ENCODE measurements at regions not wholly inside any gene's neighbourhood (a gene's known extent, or its start where the extent isn't known, plus 50 kb on each side); places are given as distances from the start of the nearest gene placed in this dataset.

DNA sequence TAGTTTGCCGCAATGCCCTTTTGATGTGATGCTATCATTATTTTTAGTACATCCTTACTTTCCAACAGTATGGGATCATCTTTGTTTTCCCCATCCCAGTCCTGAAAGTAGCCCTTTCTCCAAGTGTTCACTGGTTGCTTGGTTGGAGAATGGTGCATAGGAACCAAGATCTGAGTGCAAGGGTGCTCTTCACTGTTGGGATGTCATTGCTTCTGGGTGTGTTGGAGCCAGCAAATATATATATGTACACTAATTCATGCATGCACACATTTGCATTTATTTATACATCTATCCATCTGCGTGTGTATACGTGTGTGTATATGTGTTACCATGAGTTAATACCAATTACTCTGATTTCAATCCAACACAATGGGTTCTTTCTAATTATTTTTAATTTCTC lies 64.1 kb upstream of the RFLNA start:
- DNase-seq, result no peak
- in situ Hi-C loops (cut with MboI; ENCODE audit: low pct_unique_long_range_greater_than_20kb, low sequenced_read_pairs), result no loop called here

- in situ Hi-C loops (cut with MboI; ENCODE audit: low pct_unique_long_range_greater_than_20kb, low sequenced_read_pairs), result no loop called here
- DNase-seq, result no peak
Observed at GRCh38 chr12:124231980-124232653, 62.8 kb upstream of the RFLNA start.

- no peak for DNase-seq
- in situ Hi-C loops (cut with MboI; ENCODE audit: low pct_unique_long_range_greater_than_20kb, low sequenced_read_pairs), result no loop called here
Observed at GRCh38 chr12:124232654-124232987, 62.3 kb upstream of the RFLNA start.

DNA sequence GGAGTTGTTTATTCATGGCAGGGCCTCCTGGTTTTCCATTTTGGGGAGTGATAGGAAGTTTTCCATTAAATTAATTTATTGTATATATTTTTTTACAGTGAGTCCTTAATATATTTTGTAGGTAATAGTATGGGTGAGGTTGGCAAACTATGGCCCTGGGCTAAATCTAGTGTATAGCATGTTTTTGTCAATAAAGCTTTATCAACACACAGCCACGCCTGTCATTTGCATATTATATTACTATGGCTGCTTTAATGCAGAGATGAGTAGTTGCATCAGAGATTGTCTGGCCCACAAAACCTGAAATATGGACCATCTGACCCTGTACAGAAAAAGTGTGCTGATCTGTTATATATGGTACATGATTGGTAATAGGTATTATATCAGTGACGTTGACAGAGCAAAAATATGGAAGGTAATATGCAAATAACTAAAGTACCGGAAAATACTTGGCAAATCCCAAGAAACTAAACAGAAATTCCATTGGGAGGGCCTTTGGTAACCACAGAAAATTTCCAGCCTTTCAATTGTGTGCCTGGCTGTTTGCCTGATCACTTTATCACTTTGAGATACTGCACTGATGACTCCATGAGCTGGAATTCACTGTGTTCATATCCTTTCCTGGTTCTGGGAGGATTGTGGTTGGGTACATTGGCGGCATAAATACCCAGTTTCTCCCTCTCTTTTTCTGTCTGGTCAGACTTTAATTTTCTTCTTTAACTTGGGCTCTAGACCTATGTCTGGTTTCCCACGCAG lies 61.7 kb upstream of the RFLNA start:
- no peak for DNase-seq

DNA sequence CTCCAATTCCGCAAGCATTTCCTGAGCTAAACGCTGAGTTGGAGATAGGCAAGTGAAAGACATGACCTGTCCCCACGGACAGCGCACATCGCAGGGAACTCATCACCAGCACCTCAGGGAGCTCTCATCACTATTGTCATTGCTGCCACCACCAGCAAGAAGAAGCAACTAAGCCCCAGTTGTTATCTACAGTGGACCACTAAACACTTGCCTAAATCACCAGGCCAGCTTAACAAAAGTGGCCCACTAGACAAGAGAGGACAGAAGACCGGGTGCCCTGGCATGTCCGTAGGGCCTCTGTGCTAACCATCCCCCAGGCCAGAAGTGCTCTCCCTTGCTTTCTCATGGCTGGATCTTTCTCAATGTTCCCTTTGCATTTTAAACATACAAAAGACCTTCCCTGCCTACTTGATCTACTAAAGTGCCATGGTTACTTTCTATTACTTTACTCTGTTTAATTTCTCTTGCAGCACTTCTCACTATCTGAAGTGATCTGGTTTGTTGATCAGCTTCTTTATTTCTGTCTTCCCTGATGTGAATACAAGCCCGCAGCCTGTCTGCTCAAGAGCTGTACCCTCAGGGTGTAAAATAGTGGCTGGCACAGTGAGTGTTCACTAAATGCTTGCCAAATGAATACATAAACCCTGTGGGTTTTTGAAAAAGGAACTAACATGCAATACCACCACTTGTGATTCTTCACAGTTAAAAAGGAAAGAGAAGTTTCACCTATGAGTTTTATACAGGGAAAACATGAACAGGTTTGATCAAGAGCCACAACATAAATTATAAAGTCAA lies 60.9 kb upstream of the RFLNA start:
- in situ Hi-C loops (cut with MboI; ENCODE audit: low pct_unique_long_range_greater_than_20kb, low sequenced_read_pairs), result no loop called here
- DNase-seq, result no peak

More for the DNA sequence above, 61.7 kb upstream of the RFLNA start:
- in situ Hi-C loops (cut with MboI; ENCODE audit: low pct_unique_long_range_greater_than_20kb, low sequenced_read_pairs), result no loop called here

DNA sequence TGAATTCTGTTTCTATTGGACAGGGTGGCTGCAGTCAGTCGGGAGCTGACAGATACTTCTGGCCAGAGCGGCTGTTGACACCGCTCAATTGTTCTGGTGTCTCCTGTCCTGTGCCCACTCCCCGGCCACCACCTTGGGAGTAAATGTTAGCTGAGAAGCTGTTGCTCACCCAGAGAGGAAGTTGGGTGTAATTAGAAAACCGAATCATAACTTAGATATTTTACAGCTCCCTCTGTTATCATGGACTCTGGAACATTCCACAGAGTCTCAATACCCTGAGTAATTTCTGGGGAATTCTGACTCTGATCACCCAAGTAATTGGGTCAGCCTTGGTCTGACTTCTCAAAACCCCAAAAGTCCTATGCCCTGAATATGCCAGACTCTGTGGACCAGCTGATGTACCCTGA lies 58.3 kb upstream of the RFLNA start:
- in situ Hi-C loops (cut with MboI; ENCODE audit: low pct_unique_long_range_greater_than_20kb, low sequenced_read_pairs), result no loop called here
- DNase-seq, result no peak

- DNase-seq, result no peak
- in situ Hi-C loops (cut with MboI; ENCODE audit: low pct_unique_long_range_greater_than_20kb, low sequenced_read_pairs), result no loop called here
Observed at GRCh38 chr12:124238886-124239285, 56.0 kb upstream of the RFLNA start.

GRCh38 chr12:124240493-124240892 lies 54.4 kb upstream of the RFLNA start:
- no peak for DNase-seq
- in situ Hi-C loops (cut with MboI; ENCODE audit: low pct_unique_long_range_greater_than_20kb, low sequenced_read_pairs), result no loop called here

DNA sequence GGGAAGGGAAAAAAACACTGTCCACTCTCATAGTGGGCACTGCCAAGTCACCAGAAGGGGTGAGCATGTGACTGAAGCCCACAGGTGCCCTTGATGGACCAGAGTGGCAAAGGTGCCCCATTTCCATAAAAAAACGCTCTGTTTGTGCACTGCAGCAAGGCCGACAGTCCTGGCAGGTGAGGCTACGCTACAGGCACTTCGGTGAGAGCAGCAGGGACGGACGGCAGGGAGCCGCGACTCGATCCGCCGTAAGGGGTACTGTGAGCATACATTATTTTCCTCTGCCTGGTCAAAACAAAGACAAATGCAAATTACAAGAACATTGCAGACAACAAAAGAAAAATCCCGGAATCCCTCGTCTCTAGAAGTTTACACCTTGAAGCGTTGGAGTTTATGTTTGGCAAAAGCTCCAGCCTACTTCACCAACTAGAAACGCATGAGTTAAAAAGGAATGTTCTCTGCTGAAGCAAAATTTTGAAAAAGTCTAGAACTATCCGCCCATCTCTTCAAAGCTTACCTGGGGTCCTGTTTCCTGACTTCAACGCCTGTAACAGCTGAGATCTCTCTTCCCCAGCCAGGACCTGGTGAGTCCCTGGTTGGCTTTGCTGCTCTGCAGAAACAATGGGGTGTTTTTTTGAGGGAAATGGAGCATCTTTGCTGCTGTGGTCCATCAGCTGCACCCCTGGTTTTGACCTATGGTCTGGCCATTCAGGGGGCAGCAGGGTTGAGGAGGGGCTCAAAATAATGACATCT lies 52.9 kb upstream of the RFLNA start:
- DNase-seq, result no peak
- in situ Hi-C loops (cut with MboI; ENCODE audit: low pct_unique_long_range_greater_than_20kb, low sequenced_read_pairs), result no loop called here

DNA sequence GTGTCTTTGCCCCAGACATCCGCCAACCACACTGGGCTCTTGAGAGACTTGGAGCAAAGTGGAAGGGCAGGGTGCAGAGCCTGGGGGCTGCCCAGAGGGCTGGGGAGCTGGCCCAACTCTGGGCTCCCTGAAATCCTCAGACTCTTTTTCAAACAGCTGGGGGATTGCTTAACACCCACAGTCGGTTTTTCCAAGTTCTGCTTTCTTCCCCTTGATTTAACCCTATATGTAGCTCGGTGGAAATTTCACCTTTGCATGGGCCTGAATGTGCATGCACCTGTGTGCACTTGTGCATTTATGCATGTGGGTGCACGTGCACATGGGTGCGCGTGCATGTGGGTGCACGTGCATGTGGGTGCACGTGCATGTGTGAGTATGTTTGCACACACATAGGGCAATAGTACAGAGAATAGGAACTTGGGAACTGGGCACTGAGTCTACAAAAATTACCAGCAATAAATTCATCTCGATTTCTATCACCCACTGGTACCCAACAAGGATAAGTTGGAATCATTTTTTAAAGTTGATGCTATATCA lies 52.3 kb upstream of the RFLNA start:
- DNase-seq, result peak; percentile 29
- in situ Hi-C loops (cut with MboI; ENCODE audit: low pct_unique_long_range_greater_than_20kb, low sequenced_read_pairs), result no loop called here

GRCh38 chr12:124243936-124244335 lies 51.0 kb upstream of the RFLNA start:
- DNase-seq, result no peak
- in situ Hi-C loops (cut with MboI; ENCODE audit: low pct_unique_long_range_greater_than_20kb, low sequenced_read_pairs), result no loop called here
